Stimulated activated CD4-positive, alpha-beta T cell treated with anti-CD3 and anti-CD28 coated beads, Interleukin-1b, Interleukin-23, amount 100 ng/mL, for 4 hours (primary cell): ENCODE measurements at regions not wholly inside any gene's neighbourhood (a gene's known extent, or its start where the extent isn't known, plus 50 kb on each side); places are given as distances from the start of the nearest gene placed in this dataset.

ENCODE experiments used
- DNase-seq, 2 donors: peaks; one replicate each; pipeline ENCODE4 v3.0.0-alpha.2; 2020; ENCODE audit warnings: low read depth in 2 of 2

DNA sequence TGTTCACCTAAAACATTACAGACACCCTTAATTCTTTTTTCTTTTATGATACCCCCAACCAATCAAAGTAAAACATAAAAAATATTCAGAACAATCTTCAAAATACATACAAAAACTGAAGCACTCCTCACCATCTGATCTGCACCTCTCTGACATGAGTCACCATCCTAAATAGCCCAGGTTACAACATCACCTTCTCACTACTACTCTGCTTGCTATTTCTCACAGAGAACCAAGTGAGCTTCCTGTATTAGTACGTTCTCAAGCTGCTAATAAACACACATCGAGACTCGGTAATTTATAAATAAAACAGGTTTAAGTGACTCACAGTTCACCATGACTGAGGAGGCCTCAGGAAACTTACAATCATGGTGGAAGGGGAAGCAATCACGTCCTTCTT, 183.5 kb downstream of the CBLN2 start:
- no peak for DNase-seq

DNA sequence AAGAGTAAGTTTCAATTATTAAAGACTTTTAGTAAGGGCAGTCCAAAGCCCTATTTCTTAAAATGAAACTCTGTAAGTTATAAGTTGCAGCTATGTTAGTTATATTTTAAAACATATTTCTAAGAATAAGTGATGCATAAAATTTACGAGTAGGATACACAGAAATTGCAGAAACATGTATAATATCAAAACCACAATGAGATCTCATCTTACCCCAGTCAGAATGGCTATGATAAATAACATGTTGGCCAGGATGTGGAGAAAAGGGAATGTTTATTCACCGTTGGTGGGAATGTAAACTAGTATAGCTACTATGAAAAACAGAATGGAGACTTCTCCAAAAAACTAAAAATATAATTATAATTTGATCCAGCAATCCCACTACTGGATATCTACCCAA, 201.2 kb downstream of the CBLN2 start:
- no peak for DNase-seq

DNA sequence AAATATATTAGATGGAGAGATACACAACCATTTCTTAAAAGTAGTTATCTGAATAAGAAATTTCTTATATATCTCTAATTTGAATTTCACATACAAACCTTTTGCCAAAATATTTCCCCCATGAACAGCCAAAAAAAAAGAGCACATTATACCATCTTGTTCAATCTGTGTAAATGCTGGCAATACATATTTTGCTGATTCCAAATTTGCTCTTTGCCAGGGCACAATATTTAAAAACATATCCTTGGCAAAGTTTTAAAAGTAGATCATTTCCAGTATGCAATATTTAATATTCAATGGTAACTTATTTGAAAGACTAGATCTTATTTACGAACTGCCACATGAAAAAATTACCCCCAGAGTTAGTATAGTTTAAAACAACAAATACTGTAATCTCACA, 204.2 kb downstream of the CBLN2 start:
- no peak for DNase-seq

DNA sequence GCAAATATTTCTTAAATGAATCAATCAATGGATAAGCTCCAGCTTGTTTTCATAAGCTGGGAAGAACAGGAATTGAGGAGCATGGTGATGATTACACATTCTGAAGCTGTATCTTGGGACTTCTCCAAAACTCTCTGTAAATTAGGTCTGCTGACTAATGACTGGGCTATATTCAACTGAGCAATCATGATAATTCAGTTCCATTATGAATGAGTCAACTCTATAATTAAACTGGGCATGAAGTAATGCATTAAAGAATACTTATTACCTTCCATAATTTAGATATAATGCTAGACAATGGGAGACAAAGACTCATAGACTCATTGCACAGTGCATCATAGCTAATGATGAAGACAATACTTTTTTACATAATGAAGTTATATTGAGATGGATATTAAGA, 207.4 kb downstream of the CBLN2 start:
- no peak for DNase-seq

DNA sequence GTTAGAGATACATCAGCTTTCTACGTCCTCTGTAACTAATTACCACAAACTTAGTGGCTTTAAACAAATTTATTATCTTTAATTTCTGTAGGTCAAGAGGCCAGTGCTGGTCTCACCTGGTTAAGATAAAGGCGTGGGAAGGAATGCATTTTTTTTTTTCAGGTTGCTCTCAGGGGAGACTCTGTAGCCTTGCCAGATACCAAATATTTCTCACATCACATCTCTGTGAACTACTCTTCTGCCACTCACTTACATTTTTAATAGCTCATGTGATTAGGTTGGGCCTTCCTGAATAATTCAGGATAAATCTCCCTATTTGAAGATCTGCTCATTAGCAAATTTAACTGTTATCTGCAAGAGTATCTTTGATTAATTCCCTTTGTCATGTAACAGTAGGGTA, 214.6 kb downstream of the CBLN2 start:
- no peak for DNase-seq

DNA sequence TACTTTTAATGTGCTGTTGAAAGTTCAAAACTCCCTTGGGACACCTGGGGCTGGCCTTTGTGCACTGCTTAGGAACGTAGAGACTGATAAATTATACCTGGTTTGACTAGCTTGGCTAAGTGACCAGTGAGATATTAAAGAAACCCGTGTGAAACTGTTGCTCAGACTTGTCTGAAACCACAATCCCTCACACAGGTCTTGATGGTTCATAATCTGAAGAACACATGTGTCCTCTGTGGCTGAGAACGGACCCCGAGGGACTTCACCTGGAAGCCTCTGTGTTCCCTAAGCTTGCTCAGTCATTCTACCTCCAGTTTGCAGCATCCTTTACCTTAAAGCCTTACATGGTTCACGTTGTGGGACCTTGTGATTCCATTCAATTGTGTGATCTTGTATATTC, 218.8 kb downstream of the CBLN2 start:
- DNase-seq = no peak

DNA sequence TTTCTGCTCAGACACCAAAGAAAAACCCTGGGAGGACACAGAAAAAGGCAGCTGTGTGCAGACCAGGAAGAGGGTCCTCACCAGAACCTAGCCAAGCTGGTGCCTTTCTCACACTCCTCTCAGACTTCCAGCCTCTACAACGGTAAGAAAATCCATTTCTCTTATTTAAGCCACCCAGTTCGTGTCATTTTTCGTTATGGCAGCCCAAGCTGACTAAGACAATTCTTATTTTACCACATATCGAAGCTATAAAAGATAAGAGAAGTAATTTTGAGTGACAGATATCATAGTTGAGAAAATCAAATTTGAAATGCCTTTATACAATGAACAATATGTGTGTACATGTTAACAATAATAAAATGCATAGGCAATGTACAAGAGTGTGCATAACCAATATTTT, 219.5 kb downstream of the CBLN2 start:
- DNase-seq = no peak

DNA sequence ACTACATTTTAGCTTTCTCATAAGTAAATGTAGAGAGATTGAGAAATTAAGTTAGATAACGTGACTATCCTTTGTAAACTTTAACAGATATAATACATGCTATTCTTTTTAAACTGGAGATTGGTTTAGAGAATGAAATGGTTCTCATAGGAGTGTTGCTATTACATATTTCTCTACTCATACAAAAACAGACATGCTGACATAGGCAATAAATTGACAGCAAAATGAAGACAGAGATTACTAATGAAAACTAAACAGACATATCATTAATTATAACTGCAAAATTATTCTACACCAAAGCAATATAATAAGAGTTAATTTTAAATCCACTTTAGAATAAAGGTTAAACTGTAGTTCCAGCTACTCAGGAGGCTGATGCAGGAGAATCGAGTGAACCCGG, 227.6 kb downstream of the CBLN2 start:
- no peak for DNase-seq

DNA sequence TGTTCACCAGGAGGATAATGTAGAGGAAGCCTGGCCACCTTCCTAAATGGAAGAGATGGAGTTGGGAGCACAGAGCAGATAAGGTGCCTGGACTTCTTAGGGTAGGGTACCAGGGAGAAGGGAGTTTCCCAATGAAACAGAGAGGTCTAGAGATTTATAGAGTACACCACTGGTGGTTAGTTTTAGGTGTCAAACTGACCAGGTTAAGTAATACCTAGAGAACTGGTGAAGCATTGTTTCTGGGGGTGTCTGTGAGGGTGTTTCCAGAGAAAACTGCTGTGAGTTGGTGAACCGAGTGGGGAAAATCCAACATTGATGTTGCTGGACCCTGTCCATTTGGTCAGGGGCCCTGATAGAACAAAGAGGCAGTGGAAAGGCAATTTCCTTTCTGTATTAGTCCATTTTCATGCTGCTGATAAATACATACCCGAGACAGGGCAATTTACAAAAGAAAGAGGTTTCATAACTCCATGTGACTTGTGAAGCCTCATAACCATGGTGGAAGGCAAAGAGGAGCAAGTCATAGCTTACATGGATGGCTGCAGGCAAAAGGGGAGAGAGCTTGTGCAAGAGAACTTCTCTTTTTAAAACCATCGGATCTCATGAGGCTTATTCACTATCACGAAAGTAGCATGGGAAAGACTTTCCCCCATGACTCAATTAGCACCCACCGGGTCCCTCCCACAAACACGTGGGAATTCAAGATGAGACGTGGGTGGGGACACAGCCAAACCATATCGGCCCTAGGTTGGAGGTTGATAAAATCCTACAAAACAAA, 260.8 kb downstream of the CBLN2 start:
- no peak for DNase-seq

DNA sequence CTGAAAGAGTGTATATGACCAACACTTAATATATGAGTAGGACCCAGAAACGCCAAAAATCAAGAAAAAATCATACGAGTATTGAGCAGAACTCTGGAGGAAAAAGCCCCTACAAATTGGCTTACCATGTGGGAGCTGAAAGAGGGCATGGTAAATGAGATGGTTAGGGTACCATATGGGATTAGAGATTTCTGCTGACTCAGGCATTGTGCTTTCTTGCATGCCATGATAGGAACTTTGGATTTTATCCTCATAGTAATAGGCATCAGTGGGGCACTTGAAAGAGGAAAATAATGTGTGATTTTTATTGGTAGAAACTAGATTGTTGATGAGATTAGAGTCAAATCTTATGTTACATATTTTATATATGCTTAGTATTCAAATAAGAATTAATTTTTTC, 271.1 kb downstream of the CBLN2 start:
- DNase-seq = no peak

DNA sequence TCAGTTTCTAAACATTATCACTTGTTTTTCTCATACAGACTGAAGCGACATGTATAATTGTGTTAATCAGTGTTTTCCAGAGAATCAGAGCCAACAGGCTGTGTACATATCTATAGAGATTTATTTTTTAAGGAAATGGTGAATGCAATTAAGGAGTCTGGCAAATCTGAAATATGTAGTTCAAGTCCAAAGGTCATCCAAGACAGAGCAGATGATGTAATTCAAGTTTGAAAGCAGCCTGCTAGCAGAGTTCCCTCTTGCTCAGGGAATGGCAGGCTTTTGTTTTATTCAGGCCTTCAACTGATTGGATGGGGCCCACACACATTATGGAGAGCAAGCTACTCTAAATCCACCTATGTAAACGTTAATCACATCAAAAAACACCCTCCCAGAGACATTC, 282.6 kb downstream of the CBLN2 start:
- no peak for DNase-seq

DNA sequence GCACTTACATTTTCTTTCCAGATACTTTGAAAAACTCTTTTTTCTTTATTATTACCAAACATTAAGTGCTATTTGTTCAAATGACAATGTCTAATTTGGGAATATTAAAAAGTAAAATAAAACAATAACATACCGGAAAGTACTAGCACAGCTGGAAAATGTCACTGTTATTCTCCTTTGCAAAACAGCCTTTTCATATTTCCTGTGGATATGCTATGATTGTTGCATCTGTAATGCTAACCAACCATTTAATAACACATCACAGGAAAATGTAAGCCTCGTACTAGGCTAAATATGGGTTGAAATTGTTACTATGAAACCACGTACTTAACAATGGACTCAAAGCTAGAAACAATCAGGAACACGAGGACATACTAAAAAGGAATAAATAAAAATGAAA, 298.1 kb downstream of the CBLN2 start:
- no peak for DNase-seq

DNA sequence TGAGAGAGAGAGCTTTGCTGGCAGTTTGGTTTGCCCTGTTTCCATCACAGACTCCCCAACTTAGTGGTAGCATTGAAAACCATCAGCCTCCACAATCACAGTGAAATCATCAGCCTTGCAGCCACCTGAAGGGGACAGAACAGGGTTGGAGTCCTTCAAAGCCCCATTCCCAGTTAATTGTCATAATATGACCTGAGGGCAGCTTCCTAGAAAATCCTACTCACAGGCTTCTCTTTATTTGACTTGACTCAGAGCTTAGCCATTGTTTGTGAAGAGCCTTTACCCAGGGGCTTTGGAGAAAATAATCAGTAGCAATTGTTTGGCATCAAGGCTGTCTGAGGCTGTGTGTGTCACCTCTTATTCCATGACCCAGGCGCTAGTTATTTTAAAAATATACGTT, 308.7 kb downstream of the CBLN2 start:
- no peak for DNase-seq

DNA sequence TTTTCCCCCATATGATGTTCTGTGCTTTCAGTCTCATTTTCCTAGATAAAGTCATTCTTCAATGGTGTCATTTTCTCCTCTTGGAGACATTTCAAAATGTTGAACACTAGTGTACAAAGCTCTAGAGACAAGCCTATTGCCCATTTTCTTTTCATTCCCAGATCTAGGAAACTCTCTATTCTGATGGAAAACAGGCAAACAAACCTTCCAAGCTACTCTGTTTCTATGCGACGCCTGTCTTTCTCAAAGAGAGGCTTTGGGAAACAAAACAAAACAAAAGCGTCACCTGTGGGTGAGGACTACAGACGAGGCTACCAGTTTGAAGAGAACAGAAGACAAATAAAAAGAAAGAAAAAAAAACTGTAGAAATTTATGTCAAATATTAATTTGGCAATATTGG, 311.0 kb downstream of the CBLN2 start:
- DNase-seq = no peak

DNA sequence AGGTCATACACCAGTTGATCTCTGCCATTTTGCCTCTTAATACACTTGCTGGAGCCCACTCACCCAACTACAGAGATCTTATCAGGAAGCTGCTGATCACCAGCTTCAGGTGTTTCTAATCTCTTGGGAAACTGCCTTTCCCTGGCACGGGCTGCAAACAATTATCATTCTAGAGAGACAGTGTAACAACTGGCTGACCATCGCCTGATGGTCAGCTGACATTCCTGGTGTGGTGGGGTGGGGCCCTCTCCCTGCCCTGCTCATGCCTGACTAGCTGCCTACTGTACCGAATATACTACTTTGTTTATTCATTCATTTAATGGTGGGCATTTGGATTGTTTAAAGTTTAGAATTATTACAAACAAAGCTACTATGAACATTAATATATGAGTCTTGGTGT, 311.5 kb downstream of the CBLN2 start:
- no peak for DNase-seq

DNA sequence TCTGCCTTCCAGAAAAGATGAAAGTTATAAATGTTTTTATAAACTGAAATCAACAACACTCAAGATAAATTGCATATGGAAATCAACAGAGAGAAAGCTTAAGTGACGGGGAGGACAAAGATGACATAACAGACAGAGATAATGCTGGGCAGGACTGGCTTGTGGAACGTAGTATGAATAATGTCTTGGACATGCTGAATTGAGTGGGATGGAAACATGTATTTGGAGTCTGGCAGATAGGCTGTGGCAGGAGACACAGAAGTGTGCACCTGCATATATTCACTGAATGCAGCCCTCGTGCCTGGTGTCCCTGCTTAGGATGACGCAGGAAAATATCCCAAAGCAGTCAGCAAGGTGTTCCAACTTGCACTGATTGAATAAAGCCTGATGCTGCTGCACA, 318.2 kb downstream of the CBLN2 start:
- DNase-seq = no peak

DNA sequence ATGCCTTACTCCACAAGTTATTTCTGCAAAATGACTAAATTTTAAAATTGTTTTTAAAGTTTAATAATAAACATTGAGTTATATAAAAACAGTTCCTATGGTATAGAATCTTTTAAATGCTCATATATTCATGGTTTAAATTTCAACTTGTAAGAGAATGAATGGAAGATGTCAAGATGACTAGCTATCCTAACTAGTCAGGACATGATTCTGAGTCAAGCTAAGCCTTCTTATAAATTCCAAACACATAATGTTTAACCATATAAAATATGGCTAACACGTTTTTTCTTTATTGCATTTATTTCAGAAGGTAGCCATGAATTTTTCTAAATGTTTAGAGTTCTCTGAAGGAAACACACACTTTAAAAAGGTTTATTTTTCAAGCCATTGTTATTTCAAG, 320.4 kb downstream of the CBLN2 start:
- no peak for DNase-seq

DNA sequence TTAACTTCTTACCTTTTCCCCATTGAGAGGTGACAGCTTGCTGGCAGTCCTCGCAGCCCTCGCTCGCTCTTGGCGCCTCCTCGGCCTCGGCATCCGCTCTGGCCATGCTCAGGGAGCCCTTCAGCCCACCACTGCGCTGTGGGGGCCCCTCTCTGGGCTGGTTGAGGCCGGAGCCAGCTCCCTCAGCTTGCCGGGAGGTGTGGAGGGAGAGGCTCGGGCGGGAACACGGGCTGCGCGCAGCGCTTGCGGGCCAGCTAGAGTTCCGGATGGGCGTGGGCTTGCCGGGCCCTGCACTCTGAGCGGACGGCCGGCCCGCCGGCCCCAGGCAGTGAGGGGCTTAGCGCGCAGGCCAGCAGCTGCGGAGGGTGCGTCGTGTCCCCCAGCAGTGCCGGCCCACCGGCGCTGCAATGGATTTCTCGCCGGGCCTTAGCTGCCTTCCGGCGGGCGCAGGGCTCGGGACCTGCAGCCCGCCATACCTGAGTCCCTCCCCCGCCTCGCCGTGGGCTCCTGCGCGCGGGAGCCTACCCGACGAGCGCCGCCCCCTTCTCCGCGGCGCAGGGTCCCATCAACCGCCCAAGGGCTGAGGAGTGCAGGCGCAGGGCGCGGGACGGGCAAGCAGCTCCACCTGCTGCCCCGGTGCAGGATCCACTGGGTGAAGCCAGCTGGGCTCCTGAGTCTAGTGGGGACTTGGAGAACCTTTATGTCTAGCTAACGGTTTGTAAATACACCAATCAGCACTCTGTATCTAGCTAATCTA, 335.0 kb downstream of the CBLN2 start:
- DNase-seq = no peak

DNA sequence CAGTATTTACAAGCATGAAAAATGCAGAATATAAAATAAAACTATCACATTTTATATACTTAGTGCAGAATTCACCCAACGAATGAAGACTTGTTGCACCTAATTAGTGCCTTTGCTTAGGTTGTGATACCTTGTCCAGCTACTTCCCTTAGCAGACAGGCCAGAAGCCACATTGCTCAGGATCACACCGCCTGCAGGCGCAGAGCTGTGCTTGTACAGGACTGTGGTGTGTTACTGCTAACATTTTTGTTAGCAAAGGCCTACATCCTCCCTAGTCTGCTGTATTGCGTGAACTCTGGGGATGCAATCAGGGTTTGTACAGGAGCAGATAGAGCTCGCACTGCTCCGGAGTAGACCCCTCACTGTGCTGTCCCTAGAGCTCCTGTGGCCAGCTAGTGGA, 336.9 kb downstream of the CBLN2 start:
- no peak for DNase-seq

DNA sequence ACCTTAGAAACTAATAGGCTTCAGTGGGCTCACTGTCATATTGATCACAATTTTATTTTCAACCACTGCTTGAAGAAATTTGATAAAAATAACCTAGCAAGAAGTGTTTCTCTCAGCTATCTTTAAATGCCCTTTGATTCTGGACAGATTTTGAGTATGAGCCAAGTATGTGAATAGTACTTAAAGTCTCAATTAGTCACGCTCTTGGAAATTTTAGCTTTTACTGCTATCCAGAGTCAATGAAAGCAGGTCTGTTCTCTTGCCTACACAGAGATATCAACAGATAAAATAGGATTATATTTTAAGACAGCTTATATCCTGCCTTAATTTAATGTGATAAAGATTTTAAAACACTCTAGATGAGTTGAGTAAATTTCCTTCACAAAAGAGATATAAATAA, 337.3 kb downstream of the CBLN2 start:
- no peak for DNase-seq

DNA sequence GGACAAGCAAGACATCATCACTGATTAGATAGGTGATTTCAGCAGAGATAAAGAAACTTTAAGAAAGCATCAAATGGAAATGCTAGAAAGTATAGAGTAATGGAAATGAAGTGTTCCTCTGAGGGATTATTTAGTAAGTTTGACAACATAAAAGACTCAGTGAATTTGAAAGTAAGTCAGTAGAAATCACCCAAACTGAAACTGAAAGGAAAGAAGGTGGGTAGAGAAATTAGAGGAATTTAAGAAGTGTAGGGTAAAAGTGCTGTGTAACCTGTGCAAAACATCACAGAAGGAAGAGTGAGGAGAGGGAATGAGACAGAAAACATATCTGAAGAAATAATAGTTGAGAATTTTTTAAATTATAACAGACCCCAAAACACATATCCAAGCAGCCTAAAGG, 343.1 kb downstream of the CBLN2 start:
- DNase-seq = no peak

DNA sequence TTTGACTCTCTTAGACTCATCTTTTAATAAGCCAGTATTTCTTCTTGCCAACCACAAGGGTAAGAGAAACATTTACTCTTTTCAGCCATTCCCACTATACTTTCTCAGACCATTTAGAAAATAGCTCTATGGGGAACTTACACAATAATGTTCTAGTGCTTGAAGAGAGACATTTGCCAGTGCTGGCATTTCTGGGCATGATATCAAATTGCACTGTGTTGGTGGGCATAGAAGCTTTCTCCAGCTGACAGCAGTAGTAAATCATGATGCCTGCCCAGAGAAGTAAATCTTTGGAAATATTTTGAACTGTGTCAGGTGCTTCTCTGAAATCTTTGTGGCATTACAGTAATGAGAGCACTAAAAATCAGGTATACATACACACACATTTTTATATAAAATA, 346.6 kb downstream of the CBLN2 start:
- no peak for DNase-seq

DNA sequence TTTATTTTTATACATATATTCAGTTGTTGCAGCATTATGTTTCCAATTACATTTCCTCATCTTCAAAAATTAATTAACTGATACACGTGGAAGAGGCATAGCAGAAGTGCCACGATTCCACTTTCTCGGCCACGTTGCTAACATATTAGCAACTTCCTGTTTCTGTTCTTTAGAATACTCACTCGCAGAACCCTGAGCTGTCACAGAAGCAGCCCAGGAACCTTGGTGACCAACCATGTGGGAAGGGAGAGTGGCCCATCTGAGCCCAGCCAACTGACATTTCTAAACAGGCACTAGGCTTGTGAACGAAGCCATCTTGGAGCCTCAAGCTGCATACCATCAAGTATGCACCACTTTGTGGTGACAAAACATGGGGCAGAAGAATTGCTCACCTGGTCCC, 350.1 kb downstream of the CBLN2 start:
- DNase-seq = no peak

DNA sequence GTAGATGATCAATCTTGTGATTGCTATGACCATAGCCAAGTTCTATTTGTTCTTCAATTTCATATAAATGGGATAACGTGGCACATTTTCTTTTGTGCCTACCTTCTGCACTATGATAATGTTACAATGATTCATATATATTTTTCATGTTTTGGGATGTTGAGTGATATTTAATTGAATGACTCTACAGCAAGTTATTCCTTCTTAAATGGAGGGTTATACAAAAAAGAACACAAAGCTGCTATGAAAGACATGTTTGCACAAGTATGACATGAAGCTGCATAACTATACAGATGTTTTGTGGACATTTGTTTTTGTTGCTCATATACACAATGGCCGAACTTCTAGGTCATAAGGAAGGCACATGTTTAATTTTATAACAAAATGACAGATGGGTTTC, 356.2 kb downstream of the CBLN2 start:
- DNase-seq = no peak
